Activated CD4-positive, alpha-beta T cell treated with anti-CD3 and anti-CD28 coated beads, Interleukin-2, amount 50 U/mL, for 24 hours (primary cell): ENCODE measurements at regions not wholly inside any gene's neighbourhood (a gene's known extent, or its start where the extent isn't known, plus 50 kb on each side); places are given as distances from the start of the nearest gene placed in this dataset.
"Not testable (repeated sequence)": the region's sequence is repeated elsewhere in the genome, so short reads cannot be mapped to it uniquely, and the experiment has no call there.

ENCODE experiments used
- DNase-seq, 2 donors: peaks; one replicate each; pipeline ENCODE4 v3.0.0-alpha.2; 2020; ENCODE audit warnings: low read depth in 1 of 2, low spot score in 1 of 2

DNA sequence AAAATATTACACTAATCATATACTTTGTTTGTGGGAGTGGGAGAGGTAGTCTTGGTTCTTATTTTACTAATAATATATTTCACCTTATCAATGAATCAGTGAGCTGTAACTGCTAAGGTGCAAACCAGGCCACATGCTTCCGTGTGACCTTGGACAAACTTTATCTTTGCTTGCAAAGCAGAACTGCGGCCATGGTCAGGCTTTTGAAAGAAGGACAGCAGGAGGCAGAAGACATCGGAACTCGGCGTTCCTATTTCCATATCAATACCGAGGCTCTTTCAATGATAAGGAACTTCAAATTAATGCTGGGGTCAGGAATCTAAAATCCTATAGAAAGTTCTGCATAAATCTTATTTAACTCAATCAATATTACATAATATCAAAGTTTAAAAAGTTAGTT is 491.9 kb upstream of the PFKP start:
- DNase-seq = no peak

DNA sequence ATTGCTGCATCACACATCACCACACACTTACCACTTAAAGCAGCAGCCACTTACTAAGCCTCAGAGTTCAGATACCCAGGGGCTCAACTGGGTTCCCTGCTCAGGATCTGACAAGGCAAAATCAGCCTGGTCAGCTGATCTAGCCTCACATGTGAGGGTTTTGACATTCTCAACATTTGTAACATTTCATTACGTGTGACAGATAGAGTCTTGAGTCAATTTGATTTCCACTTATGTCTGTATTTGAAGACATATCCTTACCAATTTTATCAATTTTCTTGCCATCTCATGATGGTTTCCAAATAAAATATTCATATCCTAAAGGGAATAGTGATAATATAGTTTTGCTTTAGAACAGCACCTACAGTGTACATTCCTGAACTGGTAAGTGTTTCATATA is 494.7 kb upstream of the PFKP start:
- DNase-seq = no peak

DNA sequence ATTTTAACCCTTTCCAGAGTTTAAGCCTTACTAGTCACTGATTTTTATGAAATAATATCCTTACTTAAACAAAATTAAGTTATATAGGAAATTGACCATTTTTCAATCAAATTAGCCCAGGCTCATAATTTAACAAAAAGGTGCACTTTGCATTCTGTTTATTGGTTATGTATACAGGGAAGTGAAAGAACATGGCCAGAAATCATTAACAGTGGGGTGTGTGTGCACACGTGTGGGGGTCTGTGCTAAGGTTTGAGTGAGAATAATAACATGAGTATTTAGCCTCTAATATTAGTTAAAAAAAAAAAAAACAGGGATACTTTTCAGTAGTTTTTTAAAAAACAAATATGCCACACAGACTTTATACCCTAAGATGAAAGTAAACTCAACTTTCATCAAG is 510.5 kb upstream of the PFKP start:
- no peak for DNase-seq

DNA sequence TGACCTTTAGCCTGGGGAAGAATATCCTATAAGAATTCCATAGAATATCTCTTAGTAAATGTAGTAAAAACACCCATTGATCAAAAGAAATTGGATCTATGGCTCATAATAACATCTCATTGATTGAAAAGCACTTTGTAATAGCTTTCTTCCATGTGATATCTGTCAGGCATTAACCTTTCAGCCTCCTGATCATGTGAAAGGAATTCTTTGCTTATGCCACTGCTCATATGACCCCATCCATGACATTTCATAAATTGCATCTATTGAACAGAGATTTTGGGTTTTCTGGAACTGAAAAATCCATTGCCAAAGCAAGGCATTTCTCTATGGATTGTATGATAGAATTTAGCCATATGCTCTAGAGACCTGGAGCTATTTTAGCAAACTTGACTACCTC is 519.3 kb upstream of the PFKP start:
- no peak for DNase-seq

DNA sequence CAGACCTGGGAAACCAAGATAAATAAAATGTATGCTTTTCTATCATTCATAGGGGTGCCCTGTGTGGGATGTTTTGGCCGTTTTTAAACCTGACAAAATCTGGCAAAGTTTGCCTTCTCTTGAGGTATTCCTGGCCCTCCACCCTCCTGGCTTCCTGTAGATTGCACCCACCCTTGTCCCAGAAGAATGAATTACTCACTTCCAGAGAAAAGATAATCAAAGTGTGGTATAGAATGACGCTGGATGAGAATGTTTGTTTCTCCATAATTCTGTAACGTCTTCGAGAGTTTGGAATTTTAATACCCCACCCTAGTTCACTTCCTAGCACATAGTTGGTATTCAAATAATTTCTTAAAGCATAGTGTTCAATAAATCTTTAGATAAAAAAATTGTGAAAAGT is 519.7 kb upstream of the PFKP start:
- DNase-seq = no peak

DNA sequence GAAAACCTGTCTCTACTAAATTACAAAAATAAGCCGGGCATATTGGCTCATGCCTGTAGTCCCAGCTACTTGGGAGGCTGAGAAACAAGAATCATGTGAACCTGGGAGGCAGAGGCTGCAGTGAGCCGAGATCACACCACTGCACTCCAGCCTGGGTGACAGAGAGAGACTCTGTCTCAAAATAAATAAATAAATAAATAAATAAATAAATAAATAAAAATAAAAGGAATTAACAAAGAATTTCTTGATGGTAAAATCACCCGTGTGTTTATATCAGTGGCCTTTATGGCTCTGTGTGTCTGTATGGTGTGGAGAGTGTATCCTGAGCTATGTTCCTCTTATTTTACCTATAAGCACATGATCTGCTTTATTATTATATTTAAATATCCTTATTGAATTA is 520.5 kb upstream of the PFKP start:
- DNase-seq = not testable (repeated sequence)

DNA sequence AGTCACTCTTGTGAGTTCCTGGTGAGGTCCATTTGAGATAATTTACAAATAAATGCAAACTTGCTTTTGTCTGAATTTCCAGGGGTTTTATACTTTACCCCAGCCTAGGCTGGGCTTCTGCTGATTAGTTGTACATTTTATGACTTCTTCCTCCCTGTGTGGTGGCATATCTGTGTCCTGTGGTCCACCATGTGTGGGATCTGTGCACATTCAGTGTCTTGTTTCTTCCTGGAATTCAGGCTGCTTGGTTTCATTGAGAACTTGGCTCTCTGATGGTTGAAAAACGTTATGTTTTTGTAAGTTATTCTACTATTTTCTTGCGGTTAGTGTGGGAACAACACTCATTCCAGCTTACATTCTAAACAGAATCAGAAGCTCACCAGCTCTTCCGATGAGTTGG is 523.4 kb upstream of the PFKP start:
- no peak for DNase-seq

DNA sequence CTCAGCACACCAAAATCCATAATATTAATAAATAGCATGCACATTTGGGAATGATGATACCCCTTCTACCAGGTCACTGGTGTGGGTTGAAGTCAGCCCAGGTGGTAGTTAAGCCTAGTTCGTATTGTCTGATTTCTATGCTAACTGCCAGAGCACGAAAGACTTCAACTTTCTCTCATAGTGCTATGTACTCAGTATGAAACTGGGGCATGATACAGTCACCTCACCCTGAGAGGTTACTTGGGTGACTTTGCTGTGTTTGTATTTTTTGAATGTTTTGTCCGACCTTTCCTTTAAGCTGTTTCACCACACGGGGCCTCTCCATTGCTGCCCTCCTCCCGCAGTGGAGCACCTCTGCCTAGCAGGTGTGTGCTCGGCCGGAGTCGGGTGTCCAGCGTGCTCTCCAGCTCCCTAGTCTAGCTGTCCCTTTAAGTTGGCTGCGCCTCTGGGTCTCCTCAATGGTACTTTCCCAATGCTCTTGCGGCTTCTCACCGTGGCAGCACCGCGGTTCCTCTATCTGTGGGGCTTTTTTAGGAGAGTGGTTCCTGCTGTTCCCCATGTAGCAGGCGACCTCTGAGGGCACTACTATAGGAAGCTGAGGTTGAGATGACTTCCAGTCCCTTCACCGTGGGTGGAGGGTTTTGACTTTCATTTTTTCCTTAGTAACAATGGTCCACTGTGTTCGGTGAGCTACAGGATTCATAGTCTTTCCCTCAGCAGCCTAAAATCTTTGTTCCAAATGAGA is 524.0 kb upstream of the PFKP start:
- no peak for DNase-seq

DNA sequence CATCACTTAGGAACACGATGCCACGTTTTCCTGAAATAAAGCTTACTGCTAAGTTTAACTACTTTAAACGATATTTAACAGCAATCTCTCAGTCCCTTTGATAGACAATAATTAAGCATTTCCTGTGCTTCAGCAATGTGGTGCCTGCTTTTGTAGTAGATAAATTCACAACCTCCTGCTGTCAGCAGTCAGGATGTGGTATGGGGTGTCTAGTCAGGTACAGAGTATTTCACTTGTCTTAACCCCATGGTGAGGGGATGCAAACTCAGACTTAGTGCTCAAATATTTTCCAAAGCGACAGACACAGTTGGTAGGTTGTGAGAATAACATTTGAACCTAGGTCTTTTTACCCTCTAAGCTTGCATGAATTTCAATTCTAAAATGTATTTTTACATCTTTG is 526.2 kb upstream of the PFKP start:
- DNase-seq = no peak

DNA sequence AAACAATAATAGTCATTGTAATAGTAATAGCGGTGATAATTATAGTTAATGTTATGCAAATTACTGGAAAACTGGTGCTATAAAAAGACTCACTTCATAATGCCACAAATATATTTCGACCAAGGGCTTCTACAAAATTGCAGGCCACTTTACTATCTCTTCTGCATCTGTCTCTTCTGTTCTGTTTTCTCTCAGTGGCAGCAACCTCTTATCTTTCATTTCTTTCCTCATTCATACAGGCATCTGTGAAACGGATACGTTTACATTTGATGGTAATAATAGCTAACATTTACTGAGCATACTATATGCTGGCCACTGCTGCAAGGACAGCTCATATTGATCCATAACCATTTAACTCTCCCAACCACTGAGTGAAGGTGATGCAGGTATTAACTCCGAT is 537.4 kb upstream of the PFKP start:
- no peak for DNase-seq

DNA sequence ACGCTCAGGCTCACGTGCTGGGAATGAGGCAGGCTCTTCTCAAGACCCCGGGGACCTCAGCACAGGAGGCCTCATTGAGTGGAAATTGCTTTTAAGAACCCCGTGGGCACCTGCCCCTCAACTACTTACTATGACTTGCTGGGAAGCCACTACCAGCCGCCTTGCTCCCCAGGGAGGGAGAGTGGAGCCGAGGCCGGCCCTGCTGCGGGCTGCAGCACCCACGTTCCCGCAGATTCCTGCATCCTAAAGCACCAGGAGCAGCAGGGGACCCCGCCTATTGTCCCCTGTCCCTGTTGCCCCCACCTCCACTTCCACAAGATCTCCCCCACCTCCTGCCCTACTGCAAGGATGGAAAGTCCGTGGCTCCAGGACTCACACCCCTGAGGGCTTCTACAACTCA is 541.6 kb upstream of the PFKP start:
- no peak for DNase-seq

DNA sequence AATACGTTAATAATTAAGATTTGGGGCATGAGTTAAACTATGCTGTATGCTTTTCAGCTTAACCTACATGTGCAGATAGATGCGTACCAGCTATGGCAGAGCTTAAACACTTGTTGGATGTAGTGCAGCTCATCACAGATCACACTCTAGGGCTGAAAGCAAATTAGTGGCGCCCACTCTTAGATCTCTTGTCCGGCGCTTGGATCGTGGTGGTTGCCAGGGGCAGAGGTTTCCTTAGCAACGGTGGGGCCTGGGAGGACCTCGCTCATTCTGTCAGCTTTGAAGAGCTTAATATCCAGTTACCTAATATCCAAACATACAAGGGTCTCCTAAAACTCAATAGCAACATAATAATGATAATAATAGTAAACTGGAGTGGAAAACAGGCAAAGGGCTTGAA is 548.2 kb upstream of the PFKP start:
- DNase-seq = no peak

DNA sequence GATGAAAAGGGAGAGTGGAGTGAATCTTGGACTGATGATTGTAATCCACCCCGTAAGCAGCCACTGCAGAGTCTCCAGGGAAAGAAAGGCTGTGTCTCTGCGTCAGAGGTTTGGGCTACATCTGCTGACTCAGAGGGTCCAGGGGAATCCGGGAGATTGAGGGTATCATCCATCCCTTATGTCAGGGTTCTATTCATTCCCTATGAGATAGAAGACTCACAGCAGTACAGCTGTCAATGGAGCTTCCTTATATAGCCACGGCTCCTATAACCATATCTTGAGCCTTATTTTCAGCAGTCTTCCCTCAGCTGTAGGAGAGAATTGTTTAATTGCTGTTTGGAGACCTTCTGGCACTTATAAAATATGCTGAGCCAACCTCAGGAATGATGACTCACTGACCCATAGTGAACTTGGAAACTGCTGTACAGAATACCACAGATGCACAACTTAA is 558.2 kb upstream of the PFKP start:
- no peak for DNase-seq

DNA sequence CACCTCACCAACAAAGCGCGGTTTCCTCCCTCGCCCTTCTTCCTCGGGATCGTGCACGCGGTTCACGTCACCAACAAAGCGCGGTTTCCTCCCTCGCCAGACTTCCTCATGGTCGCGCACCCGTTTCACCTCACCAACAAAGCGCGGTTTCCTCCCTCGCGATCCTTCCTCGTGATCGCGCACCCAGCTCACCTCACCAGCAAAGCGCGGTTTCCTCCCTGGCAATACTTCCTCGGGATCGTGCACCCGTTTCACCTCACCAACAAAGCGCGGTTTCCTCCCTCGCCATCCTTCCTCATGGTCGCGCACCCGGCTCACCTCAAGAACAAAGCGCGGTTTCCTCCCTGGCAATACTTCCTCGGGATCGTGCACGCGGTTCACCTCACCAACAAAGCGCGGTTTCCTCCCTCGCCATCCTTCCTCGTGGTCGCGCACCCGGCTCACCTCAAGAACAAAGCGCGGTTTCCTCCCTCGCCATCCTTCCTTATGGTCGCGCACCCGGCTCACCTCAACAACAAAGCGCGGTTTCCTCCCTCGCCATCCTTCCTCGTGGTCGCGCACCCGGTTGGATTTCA is 565.9 kb upstream of the PFKP start:
- DNase-seq = not testable (repeated sequence)

DNA sequence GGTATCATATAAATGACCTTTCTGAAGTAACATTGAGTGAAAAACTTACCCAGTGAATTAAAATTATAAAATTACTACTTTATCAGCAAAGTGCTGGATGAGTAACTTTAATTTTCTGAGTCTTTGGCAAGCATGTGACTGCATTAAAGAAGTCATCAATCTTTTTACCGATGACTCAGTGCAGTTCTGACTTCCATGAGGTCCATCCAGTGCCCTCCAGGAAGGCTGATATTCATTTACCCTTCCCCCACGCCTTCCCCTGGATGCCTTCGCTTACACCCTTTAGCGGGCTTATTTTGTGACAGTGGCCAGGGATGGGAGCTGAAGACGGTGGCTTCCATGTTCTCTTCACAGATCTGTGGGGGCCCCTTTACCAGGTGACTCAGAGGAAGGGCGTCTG is 572.9 kb upstream of the PFKP start:
- no peak for DNase-seq

DNA sequence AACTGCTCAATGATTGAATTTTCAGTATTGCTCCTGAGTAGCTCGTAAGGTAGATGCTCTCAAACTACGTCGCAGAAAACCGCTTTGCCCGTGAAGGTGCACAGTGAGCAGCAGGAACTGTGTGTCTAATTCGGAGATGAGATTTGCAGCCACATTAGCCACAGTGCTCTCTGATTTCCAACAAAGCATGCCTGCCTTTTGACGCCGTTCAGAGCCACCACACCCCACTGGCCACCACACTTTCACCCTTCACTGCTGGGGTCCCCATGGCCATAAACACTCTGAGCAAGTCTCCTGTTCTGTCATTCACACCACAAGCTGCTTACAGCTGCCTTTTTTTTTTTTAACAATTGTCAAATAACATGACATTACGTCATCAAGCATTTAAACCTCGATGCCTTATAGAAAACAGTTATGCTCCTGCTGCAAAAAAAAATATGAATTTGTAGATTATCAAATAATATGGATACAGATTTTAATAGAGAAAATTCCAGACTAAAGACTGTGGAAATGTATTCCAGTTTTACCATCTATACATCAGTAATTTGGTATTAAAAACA is 578.8 kb upstream of the PFKP start:
- no peak for DNase-seq

DNA sequence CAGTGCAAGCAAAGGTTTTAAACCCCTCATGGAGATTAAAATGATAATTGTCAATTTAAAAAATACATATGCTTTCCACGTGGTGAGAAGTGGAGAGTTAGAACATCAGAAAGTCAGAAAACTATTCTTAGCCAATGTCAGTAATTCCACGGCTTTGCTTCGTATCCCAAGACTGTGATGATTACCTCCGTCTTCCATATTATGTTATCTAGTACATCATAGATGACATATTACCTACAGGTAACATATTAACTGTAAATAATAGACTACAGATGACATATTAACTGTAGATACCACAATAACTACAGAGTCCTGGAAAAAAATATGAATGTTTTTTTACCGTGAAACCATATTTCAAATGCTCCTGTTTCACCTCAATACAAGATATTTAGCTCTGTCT is 579.4 kb upstream of the PFKP start:
- DNase-seq = no peak

DNA sequence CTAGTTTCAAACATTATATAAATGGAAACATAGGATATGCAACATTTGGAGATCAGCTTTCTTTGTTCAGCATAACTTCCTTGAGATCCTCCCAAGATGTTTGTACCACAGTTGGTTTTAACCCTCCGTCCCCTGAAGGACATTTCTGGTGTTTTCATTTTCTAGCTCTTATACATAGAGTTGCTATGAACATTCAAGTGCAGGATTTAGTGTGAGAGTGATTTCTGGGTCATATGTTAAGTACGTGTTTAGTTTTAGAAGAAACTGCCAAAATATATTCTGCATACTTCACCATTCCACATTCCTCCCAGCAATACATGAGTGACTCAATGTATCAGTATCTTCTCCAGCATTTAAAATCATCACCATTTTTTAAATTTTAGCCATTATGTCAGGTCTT is 588.7 kb upstream of the PFKP start:
- DNase-seq = no peak

DNA sequence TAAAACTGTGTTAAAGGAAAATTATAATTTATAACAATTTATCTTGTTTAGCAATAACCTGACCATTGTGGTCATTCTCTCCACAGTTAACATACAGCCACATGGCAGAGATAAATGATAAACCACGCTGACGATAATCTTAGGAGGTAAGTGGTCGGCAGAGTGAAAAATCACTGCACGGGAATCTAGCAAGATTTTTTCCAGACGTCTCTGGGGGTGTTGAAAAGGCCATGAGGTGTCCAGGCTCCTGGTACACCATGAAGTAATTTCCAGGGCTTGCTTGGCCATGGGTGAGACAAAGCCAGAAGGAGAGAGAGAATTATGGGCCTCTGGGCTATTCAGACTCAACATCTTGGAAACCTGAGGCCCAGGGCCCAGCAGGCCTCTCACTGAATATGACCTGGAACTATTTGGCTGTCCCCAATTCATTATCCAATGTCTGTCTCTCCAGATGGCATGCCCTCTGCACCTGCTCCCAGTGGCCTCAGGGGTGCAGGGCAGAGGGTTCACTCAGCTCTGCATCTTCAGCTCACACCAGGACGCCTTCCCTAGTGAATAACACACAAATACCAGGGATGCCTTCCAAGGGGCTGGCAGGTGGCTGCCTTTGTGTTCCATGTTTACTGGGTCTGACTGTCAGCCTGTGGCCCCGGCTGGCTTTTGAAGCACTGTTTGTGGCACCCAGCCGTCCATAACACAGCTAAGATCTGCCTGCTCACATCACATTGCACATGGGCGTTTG is 590.4 kb upstream of the PFKP start:
- DNase-seq = no peak

DNA sequence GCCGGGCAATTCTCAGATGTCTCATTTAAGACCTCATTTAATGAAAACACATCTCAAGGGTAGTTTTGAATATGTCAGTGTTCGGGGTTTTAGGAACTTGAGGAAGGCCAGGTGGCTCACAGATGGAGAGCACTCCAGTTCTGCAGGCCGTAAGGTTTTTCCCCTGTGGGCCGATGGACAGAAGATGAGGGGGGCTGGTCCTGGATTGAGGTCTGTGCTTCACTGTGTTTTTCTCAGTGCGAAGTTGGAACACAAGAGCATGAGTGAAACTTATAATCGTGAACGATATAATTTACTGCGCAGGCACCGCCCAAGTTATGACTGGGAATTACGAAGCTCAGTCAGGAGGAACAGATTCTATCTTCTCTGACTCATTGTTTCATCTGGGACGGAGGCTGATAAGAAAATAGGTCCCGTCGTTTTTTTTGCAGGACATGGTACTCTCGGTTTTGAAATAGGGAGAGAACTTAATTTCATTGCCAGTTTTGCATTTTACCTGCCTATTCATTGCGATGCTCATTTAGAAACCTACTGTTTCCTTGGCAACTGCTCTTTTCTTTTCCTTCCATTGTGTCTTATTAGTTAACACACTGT is 591.0 kb upstream of the PFKP start:
- DNase-seq = no peak

DNA sequence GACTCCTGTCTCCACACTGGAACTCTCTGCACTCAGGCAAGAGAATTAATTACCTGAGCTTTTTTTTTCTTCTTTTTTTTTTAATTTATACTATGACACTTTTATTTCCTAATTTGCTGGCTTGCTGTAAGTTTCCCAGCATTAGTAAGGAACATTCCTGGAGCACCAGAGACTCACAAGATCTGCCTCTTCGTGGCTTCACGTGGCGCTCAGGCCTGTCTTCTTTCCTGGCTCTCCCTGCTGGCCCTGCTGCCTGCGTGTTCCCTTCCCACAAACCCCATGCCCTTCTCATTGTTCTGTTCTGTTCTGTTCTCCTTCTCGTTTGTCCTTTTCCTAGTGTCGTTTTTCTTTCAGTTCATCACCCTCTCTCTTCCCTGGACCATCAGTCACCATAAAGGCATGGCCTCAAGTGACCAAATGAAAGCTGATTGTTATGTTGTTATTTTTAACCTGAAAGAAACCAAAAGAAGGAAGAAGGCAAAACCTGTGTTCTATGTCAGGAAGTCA is 591.6 kb upstream of the PFKP start:
- no peak for DNase-seq

DNA sequence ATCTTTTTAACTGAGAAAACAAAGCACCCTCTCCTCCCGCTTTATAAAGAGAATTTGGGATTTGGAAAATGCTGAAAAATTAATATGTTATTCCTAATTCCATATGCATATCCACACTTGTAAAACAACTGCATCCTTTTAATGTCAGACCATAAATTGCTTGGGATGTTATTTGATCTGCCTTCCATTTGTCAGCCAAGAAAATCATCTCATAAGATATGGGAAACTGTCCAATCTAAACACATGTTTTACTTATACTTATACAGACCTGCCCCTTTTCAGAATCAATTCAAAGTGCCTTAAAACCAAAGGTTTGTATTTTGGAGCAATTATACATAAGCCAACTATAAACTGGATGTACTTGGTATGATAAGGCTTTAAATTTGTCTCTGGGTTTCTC is 595.5 kb upstream of the PFKP start:
- no peak for DNase-seq
